ENCODE measurements at regions not wholly inside any gene's neighbourhood (a gene's known extent, or its start where the extent isn't known, plus 50 kb on each side); places are given as distances from the start of the nearest gene placed in this dataset.

DNA sequence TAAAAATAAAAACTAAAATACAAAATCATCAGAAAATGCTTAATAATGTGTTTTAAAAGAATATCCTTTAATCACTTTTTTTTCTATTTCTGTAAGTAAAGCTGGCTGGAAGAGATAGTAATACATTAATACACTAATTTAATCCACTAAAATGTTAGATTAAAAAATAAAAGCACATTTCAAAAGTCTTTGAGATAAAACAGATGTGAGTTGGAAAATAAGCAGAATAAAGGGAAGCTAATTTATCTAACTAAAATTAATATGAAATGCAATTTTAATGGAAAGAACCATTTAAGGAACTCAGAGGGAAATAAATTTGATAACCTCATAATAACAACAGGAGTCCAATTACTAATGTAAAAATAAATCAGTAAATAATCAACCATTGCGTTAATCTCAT is 774.8 kb upstream of the MBL2 start:
- ChIA-PET RAD21 (ENCODE audit: low non-redundant PET in 1 of 2, low total read pairs in 2 of 2, uncharacterized antibody in 2 of 2, unreplicated experiment in 2 of 2) (no interaction called here), CTCF (no interaction called here), POLR2A (no interaction called here)
- intact Hi-C loops (cut with micrococcal nuclease): no loop called here
- H3K9ac ChIP-seq (ENCODE audit: low read length): no peak overlapping the region
- H4K20me1 ChIP-seq (ENCODE audit: insufficient read depth): no peaks in the 10 kb centered on the region
- H3K4me2 ChIP-seq (ENCODE audit: low read length): no peak overlapping the region
- H3K27me3 ChIP-seq (ENCODE audit: insufficient read depth, low read length): no peaks in the 10 kb centered on the region
- no peak overlapping the region for H2AFZ ChIP-seq (ENCODE audit: low read depth, low read length, poor library complexity, severe bottlenecking)
- BruUV-seq (replicated peaks): no TSS peak
- H3K27ac ChIP-seq (ENCODE audit: low read depth, low read length): no peak overlapping the region
- no peak for ATAC-seq
- H3K79me2 ChIP-seq (ENCODE audit: insufficient read depth, low read length): no peaks in the 10 kb centered on the region
- H3K4me1 ChIP-seq (ENCODE audit: control insufficient read depth in 1 of 2, insufficient read depth in 2 of 2, low read length in 2 of 2): no peaks in the 10 kb centered on the region
- H3K9me2 ChIP-seq (ENCODE audit: insufficient read depth): no peaks in the 10 kb centered on the region
- H3K36me3 ChIP-seq (ENCODE audit: control insufficient read depth in 1 of 2, insufficient read depth in 2 of 2, low read length in 2 of 2): no peaks in the 10 kb centered on the region
- H3K4me3 ChIP-seq (replicated peaks in 1 of 2; ENCODE audit: low read depth in 1 of 2, low read length in 2 of 2): no peak overlapping the region
- H3K9me3 ChIP-seq (ENCODE audit: control insufficient read depth in 1 of 2, insufficient read depth in 1 of 2, low read depth in 1 of 2, low read length in 2 of 2): peaks cover 9 to 13% of the 10 kb centered on the region in 2 experiments; a peak in 2 of 4 replicates
- DNase-seq (ENCODE audit: low read depth, low spot score): no peak
- no peak for TF ChIP-seq JUND (IDR thresholded peaks at IDR 0.05)
- no peak for TF ChIP-seq POLR2A (IDR thresholded peaks at IDR 0.05; ENCODE audit: borderline replicate concordance, extremely low read depth, insufficient read depth, insufficient read length)
- TF ChIP-seq FOSL1 (IDR thresholded peaks at IDR 0.05; ENCODE audit: low read depth): no peak
- no peak for TF ChIP-seq YY1 (IDR thresholded peaks at IDR 0.05; ENCODE audit: extremely low read depth, insufficient replicate concordance, low read depth, low read length)
- no peak for TF ChIP-seq RAD21 (IDR thresholded peaks at IDR 0.05; ENCODE audit: low read depth)
- TF ChIP-seq, protein P1, sequence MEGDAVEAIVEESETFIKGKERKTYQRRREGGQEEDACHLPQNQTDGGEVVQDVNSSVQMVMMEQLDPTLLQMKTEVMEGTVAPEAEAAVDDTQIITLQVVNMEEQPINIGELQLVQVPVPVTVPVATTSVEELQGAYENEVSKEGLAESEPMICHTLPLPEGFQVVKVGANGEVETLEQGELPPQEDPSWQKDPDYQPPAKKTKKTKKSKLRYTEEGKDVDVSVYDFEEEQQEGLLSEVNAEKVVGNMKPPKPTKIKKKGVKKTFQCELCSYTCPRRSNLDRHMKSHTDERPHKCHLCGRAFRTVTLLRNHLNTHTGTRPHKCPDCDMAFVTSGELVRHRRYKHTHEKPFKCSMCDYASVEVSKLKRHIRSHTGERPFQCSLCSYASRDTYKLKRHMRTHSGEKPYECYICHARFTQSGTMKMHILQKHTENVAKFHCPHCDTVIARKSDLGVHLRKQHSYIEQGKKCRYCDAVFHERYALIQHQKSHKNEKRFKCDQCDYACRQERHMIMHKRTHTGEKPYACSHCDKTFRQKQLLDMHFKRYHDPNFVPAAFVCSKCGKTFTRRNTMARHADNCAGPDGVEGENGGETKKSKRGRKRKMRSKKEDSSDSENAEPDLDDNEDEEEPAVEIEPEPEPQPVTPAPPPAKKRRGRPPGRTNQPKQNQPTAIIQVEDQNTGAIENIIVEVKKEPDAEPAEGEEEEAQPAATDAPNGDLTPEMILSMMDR (IDR thresholded peaks at IDR 0.05 in 2 of 3, conservative IDR thresholded peaks at IDR 0.05 in 1 of 3; ENCODE audit: borderline replicate concordance in 1 of 3, insufficient read depth in 1 of 3, low read depth in 2 of 3, low read length in 2 of 3): no peak

GRCh38 chr10:53543410-53543809 is 770.8 kb upstream of the MBL2 start:
- TF ChIP-seq SP1 (IDR thresholded peaks at IDR 0.05; ENCODE audit: low read depth) (no peak), EZH2phosphoT487 (IDR thresholded peaks at IDR 0.05; ENCODE audit: borderline replicate concordance) (no peak), REST (IDR thresholded peaks at IDR 0.05; ENCODE audit: low read depth) (no peak), POLR2AphosphoS5 (IDR thresholded peaks at IDR 0.05; ENCODE audit: low read depth, low read length) (no peak), SIN3A (IDR thresholded peaks at IDR 0.05; ENCODE audit: low read depth) (no peak), POLR2A (IDR thresholded peaks at IDR 0.05; ENCODE audit: borderline replicate concordance, extremely low read depth, insufficient read depth, insufficient read length) (no peak), EZH2 (IDR thresholded peaks at IDR 0.05) (no peak), FOSL1 (IDR thresholded peaks at IDR 0.05; ENCODE audit: low read depth) (no peak), ZFX (IDR thresholded peaks at IDR 0.05) (no peak), RAD21 (IDR thresholded peaks at IDR 0.05; ENCODE audit: low read depth) (no peak), ZNF274 (IDR thresholded peaks at IDR 0.05; ENCODE audit: low read depth, low read length) (no peak)
- TF ChIP-seq, protein P2, sequence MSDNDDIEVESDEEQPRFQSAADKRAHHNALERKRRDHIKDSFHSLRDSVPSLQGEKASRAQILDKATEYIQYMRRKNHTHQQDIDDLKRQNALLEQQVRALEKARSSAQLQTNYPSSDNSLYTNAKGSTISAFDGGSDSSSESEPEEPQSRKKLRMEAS (IDR thresholded peaks at IDR 0.05): no peak
- no peaks in the 10 kb centered on the region for H3K36me3 ChIP-seq (ENCODE audit: control insufficient read depth in 1 of 2, insufficient read depth in 2 of 2, low read length in 2 of 2)
- H4K20me1 ChIP-seq (ENCODE audit: insufficient read depth): no peaks in the 10 kb centered on the region
- no peak overlapping the region for H3K27ac ChIP-seq (ENCODE audit: low read depth, low read length)
- no TSS peak for BruUV-seq (replicated peaks)
- H3K9ac ChIP-seq (ENCODE audit: low read length): no peak overlapping the region
- no peak for DNase-seq (ENCODE audit: low read depth, low spot score)
- H3K4me2 ChIP-seq (ENCODE audit: low read length): no peak overlapping the region
- H3K27me3 ChIP-seq (ENCODE audit: insufficient read depth, low read length): no peaks in the 10 kb centered on the region
- H3K9me3 ChIP-seq (ENCODE audit: control insufficient read depth in 1 of 2, insufficient read depth in 1 of 2, low read depth in 1 of 2, low read length in 2 of 2): peaks cover 12 to 13% of the 10 kb centered on the region in 2 experiments; a peak in 2 of 4 replicates
- H3K79me2 ChIP-seq (ENCODE audit: insufficient read depth, low read length): no peaks in the 10 kb centered on the region
- ChIA-PET POLR2A (interaction anchor here (0.6 kb wide), 1 partner anchor 99 kb away, joined by 3 read pairs; no protein-coding TSS in a partner anchor), RAD21 (ENCODE audit: low non-redundant PET in 1 of 2, low total read pairs in 2 of 2, uncharacterized antibody in 2 of 2, unreplicated experiment in 2 of 2) (no interaction called here), CTCF (no interaction called here)
- H2AFZ ChIP-seq (ENCODE audit: low read depth, low read length, poor library complexity, severe bottlenecking): no peak overlapping the region
- ATAC-seq: no peak
- H3K4me3 ChIP-seq (replicated peaks in 1 of 2; ENCODE audit: low read depth in 1 of 2, low read length in 2 of 2): no peak overlapping the region
- H3K4me1 ChIP-seq (ENCODE audit: control insufficient read depth in 1 of 2, insufficient read depth in 2 of 2, low read length in 2 of 2): no peaks in the 10 kb centered on the region
- no peaks in the 10 kb centered on the region for H3K9me2 ChIP-seq (ENCODE audit: insufficient read depth)
- intact Hi-C loops (cut with micrococcal nuclease): no loop called here
